Pancreas (tissue), 10 donors: ENCODE measurements at regions not wholly inside any gene's neighbourhood (a gene's known extent, or its start where the extent isn't known, plus 50 kb on each side); places are given as distances from the start of the nearest gene placed in this dataset.

Experiments
- ATAC-seq, 4 donors: fragments of 200-7000 bp; cut with Tn5 transposase; one replicate each; pipeline versions ENCODE4 v1.8.0 to v1.9.1; 2020; ENCODE audit warnings: mild to moderate bottlenecking in 4 of 4, moderate library complexity in 4 of 4
- DNase-seq, 6 donors: peaks; one replicate each; pipeline ENCODE4 v3.0.0-alpha.2; 2020
- FAIRE-seq: peaks from 2 replicates; lab custom pipeline; 2012; peaks lifted over from hg19 to GRCh38; lab: Jason Lieb, UNC
- H3K27ac ChIP-seq, 4 donors: fragments of 200-600 bp; sonication (generic); 1 replicate in 3 of 4; 2 replicates in 1 of 4; pipeline versions ENCODE4 v1.5.0 to v1.8.0; 2020
- H3K27me3 ChIP-seq, 4 donors: fragments of 200-600 bp; one replicate each; pipeline ENCODE4 v1.8.0; 2021
- H3K36me3 ChIP-seq, 3 donors: fragments of 200-600 bp; sonication (generic) in 1 of 3; one replicate each; pipeline versions ENCODE4 v1.5.0 to v1.8.0; 2020 to 2021
- H3K4me1 ChIP-seq, 3 donors: fragments of 200-600 bp; one replicate each; pipeline ENCODE4 v1.8.0; 2021
- H3K4me3 ChIP-seq, 4 donors: fragments of 200-600 bp; sonication (generic) in 2 of 4; one replicate each; pipeline versions ENCODE4 v1.5.0 to v1.8.0; 2020 to 2021
- H3K9me3 ChIP-seq, 4 donors: fragments of 200-600 bp; one replicate each; pipeline ENCODE4 v1.8.0; 2021
- CTCF ChIP-seq, 4 donors: fragments of 200-600 bp; sonication (generic) in 3 of 4; IDR thresholded peaks; one replicate each; pipeline versions ENCODE4 v1.5.0 to v1.8.0; 2021; ENCODE audit warnings: antibody characterized with exemption in 4 of 4
- WGBS, 2 donors: extraction: QIAGEN DNeasy Blood & Tissue Kit; methylation state at CpG; one replicate each; pipeline ENCODE4 v1.1.7; 2013; 5-methylcytosine and 5-hydroxymethylcytosine counted together
- intact Hi-C, 3 donors: fragments of 100-400 bp; cut with DNase I; formaldehyde crosslinking; loops; one replicate each; pipeline versions ENCODE4 v1.11.1 to v1.14.2; 2022
- donor health status: healthy with polysubstance abuse.
- donor health status: DM: no; HTN: no; CAD: no; lungs with moderate emphysema.
- donor health status: DM: no; HTN: no; CAD: no.
- donor health status: control.
- donor health status: control.
- donor health status: Bipolar disorder and iron deficiency.
- donor health status: DM: yes; HTN: yes; CAD: no.
- donor health status: DM: no; HTN: no; CAD: no.
- donor health status: DM: no; HTN: no; CAD: no.
- donor health status: DM: yes; HTN: yes; CAD: no.

DNA sequence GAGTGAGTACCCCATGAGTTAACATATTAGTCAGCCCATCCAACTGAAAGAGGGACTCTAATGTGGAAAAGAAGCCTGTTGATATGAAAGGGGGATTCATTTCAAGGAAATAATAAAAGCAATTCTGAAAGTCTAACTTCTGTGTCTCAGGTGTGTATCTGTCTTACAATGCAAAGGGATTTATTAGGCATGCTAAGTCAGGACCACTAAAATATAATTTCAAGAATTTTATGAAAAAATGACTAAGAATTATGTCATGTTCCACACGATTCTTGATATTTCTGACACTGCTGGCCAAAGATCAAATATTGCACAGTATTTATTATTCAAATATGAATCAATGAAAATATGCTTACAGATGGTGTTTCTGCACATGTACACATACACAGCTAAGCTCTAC lies 130.8 kb downstream of the KLF12 start:
- no peaks in the 10 kb centered on the region for H3K9me3 ChIP-seq
- intact Hi-C loops, result no loop called here
- H3K27ac ChIP-seq, result no peak overlapping the region
- H3K4me1 ChIP-seq, result no peaks in the 10 kb centered on the region
- WGBS, 2 donors, result 19 to 26% methylated on average over 1 of the region's 1 CpG
- no peak for FAIRE-seq
- DNase-seq, result no peak
- no peaks in the 10 kb centered on the region for H3K36me3 ChIP-seq
- no peak for ATAC-seq
- H3K27me3 ChIP-seq, result no peaks in the 10 kb centered on the region
- TF ChIP-seq CTCF (IDR thresholded peaks at IDR 0.05), result no peak
- H3K4me3 ChIP-seq, result no peak overlapping the region

GRCh38 chr13:74000876-74001275 lies 133.3 kb downstream of the KLF12 start:
- Histone ChIP-seq H3K27ac (no peak overlapping the region), H3K9me3 (no peaks in the 10 kb centered on the region), H3K36me3 (no peaks in the 10 kb centered on the region), H3K4me3 (no peak overlapping the region), H3K4me1 (no peaks in the 10 kb centered on the region), H3K27me3 (no peaks in the 10 kb centered on the region)
- no peak for FAIRE-seq
- intact Hi-C loops, result no loop called here
- no peak for TF ChIP-seq CTCF (IDR thresholded peaks at IDR 0.05)
- DNase-seq, result no peak
- WGBS, 2 donors, result 90 to 94% methylated on average over 1 of the region's 1 CpG
- no peak for ATAC-seq

GRCh38 chr13:73998631-73999030 lies 135.6 kb downstream of the KLF12 start:
- no peak overlapping the region for H3K27ac ChIP-seq
- DNase-seq, result no peak
- H3K4me3 ChIP-seq, result no peak overlapping the region
- FAIRE-seq, result no peak
- TF ChIP-seq CTCF (IDR thresholded peaks at IDR 0.05), result no peak
- no peaks in the 10 kb centered on the region for H3K36me3 ChIP-seq
- WGBS, 2 donors, result 74 to 80% methylated on average over 2 of the region's 2 CpGs
- intact Hi-C loops, result no loop called here
- H3K9me3 ChIP-seq, result no peaks in the 10 kb centered on the region
- ATAC-seq, result no peak
- H3K4me1 ChIP-seq, result no peaks in the 10 kb centered on the region
- H3K27me3 ChIP-seq, result no peaks in the 10 kb centered on the region

DNA sequence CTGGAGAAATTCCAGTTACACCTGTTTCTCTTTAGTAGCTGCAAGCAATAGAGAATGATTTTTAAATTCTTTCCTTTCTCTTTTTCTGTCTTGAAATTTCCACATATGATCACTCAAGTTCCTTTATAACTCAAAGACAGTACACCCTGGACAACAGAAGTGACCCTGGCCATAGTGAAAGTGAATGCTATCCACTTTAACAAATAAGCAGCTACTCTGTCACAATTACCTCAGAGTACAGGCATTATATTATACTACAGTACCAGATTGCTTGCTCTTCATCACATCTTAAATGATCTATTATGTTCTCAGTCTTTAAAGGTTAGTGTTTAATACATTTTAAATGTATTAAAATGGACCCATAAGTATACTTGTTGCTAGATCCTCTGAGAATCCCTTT lies 136.2 kb downstream of the KLF12 start:
- H3K4me3 ChIP-seq, result no peak overlapping the region
- no peak overlapping the region for H3K27ac ChIP-seq
- FAIRE-seq (no peak), DNase-seq (no peak), ATAC-seq (no peak)
- intact Hi-C loops, result no loop called here
- H3K9me3 ChIP-seq, result no peaks in the 10 kb centered on the region
- H3K36me3 ChIP-seq, result no peaks in the 10 kb centered on the region
- H3K27me3 ChIP-seq, result no peaks in the 10 kb centered on the region
- H3K4me1 ChIP-seq, result no peaks in the 10 kb centered on the region
- TF ChIP-seq CTCF (IDR thresholded peaks at IDR 0.05), result no peak

DNA sequence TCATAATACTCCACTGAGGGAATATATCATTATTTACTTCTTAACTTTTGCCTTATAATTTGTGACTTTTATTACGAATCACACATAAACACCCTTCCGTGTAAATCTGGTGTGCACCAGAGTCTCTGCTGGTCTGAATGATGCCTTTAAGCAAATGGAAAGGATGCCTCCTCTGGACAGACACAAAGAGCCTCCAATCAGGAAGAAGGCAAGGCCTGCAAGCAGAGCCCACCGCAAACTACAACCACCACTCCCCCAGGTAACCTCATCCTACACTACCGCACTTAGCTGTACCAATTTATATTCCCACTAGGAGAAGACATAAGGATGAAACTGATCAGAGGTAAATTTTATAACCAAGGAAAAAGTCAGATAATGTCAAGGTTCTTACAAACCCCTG lies 137.6 kb downstream of the KLF12 start:
- Histone ChIP-seq H3K27ac (no peak overlapping the region), H3K9me3 (no peaks in the 10 kb centered on the region), H3K4me1 (no peaks in the 10 kb centered on the region), H3K27me3 (no peaks in the 10 kb centered on the region), H3K36me3 (no peaks in the 10 kb centered on the region), H3K4me3 (no peak overlapping the region)
- intact Hi-C loops, result no loop called here
- DNase-seq (no peak), ATAC-seq (no peak), FAIRE-seq (no peak)
- 95 to 96% methylated on average over 4 of the region's 4 CpGs for WGBS, 2 donors
- no peak for TF ChIP-seq CTCF (IDR thresholded peaks at IDR 0.05)
